H1 (cell line): ENCODE measurements at regions not wholly inside any gene's neighbourhood (a gene's known extent, or its start where the extent isn't known, plus 50 kb on each side); places are given as distances from the start of the nearest gene placed in this dataset.

ENCODE experiments used
- EP300 ChIP-seq, 2 experiments: IDR thresholded peaks; 1 replicate in 1 of 2; 2 replicates in 1 of 2; pipeline ENCODE4 v1.6.1; 2011 to 2012; ENCODE audit warnings: low read depth in 2 of 2, low read length in 2 of 2, mild to moderate bottlenecking in 2 of 2, borderline replicate concordance in 1 of 2, inconsistent platforms in 1 of 2, moderate library complexity in 1 of 2
- HDAC2 ChIP-seq, 2 experiments: fragments of 300-600 bp in 1 of 2; sonication (generic) in 1 of 2; IDR thresholded peaks; 2 replicates each; pipeline ENCODE4 v1.6.1; 2011 to 2012; ENCODE audit warnings: low read depth in 2 of 2, low read length in 2 of 2, mild to moderate bottlenecking in 2 of 2, moderate library complexity in 2 of 2, borderline replicate concordance in 1 of 2, inconsistent platforms in 1 of 2
- POU5F1 ChIP-seq: IDR thresholded peaks from 2 replicates; pipeline ENCODE4 v1.6.1; 2011; ENCODE audit warnings: low read depth, mild to moderate bottlenecking, low read length, moderate library complexity
- SAP30 ChIP-seq: fragments of 300-600 bp; sonication (generic); IDR thresholded peaks from 2 replicates; pipeline ENCODE4 v1.7.1; 2012; ENCODE audit warnings: low read length, moderate library complexity, mild to moderate bottlenecking, inconsistent platforms; ENCODE audit not compliant: insufficient read depth, insufficient replicate concordance
- TAF1 ChIP-seq: IDR thresholded peaks from 2 replicates; pipeline ENCODE4 v1.6.1; 2011; ENCODE audit warnings: mild to moderate bottlenecking, low read depth, low read length
- TF ChIP-seq, protein P1 (sequence below): IDR thresholded peaks from 2 replicates; pipeline ENCODE4 v1.6.1; 2012; ENCODE audit warnings: inconsistent platforms

- TF ChIP-seq, protein P1, sequence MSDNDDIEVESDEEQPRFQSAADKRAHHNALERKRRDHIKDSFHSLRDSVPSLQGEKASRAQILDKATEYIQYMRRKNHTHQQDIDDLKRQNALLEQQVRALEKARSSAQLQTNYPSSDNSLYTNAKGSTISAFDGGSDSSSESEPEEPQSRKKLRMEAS = no peak
- TF ChIP-seq HDAC2 (IDR thresholded peaks at IDR 0.05; ENCODE audit: borderline replicate concordance in 1 of 2, low read depth in 2 of 2, low read length in 2 of 2) (no peak), EP300 (IDR thresholded peaks at IDR 0.05; ENCODE audit: borderline replicate concordance in 1 of 2, low read depth in 2 of 2, low read length in 2 of 2) (no peak), SAP30 (no peak), TAF1 (no peak), POU5F1 (no peak)
- TF ChIP-seq, all 59 proteins: peak for 0
Measured at GRCh38 chrX:51408462-51408861, 75.8 kb downstream of the NUDT10 start (continued).
